ENCODE measurements at regions not wholly inside any gene's neighbourhood (a gene's known extent, or its start where the extent isn't known, plus 50 kb on each side); places are given as distances from the start of the nearest gene placed in this dataset.
"Not testable (repeated sequence)": the region's sequence is repeated elsewhere in the genome, so short reads cannot be mapped to it uniquely, and the experiment has no call there.

- no peak for DNase-seq
Observed at GRCh38 chr21:31609081-31609480, 50.4 kb upstream of the SOD1 start.

- no peak for DNase-seq
Observed at GRCh38 chr21:31607791-31608190, 51.7 kb upstream of the SOD1 start.

- no peak for DNase-seq
Observed at GRCh38 chr21:31606081-31606874, 53.2 kb upstream of the SOD1 start.

- DNase-seq = peak; percentile 23
Observed at GRCh38 chr21:31604591-31605190, 54.8 kb upstream of the SOD1 start.

GRCh38 chr21:31599563-31599962 is 59.9 kb upstream of the SOD1 start:
- DNase-seq = no peak

- DNase-seq = no peak
Observed at GRCh38 chr21:31599013-31599412, 60.5 kb upstream of the SOD1 start.

GRCh38 chr21:31597683-31598082 is 61.8 kb upstream of the SOD1 start:
- no peak for DNase-seq

- DNase-seq = no peak
Observed at GRCh38 chr21:31596055-31596454, 63.4 kb upstream of the SOD1 start.

- DNase-seq = no peak
Observed at GRCh38 chr21:31594726-31595125, 64.8 kb upstream of the SOD1 start.

- no peak for DNase-seq
Observed at GRCh38 chr21:31594279-31594678, 65.2 kb upstream of the SOD1 start.

- DNase-seq = no peak
Observed at GRCh38 chr21:31592963-31593560, 66.4 kb upstream of the SOD1 start.

GRCh38 chr21:31592516-31592915 is 67.0 kb upstream of the SOD1 start:
- no peak for DNase-seq

- DNase-seq = no peak
Observed at GRCh38 chr21:31589820-31590219, 69.7 kb upstream of the SOD1 start.

GRCh38 chr21:31586118-31586517 is 73.4 kb upstream of the SOD1 start:
- DNase-seq = no peak

GRCh38 chr21:31583937-31584336 is 75.6 kb upstream of the SOD1 start:
- not testable (repeated sequence) for DNase-seq

GRCh38 chr21:31583498-31583897 is 76.0 kb upstream of the SOD1 start:
- DNase-seq = no peak

- peak; percentile 58 for DNase-seq
Observed at GRCh38 chr21:31580866-31581276, 78.6 kb upstream of the SOD1 start.

GRCh38 chr21:31577271-31577670 is 82.2 kb upstream of the SOD1 start:
- no peak for DNase-seq

GRCh38 chr21:31576428-31576827 is 83.1 kb upstream of the SOD1 start:
- DNase-seq = no peak

GRCh38 chr21:31573217-31573616 is 86.3 kb upstream of the SOD1 start:
- DNase-seq = no peak

- no peak for DNase-seq
Observed at GRCh38 chr21:31571879-31572278, 87.6 kb upstream of the SOD1 start.

GRCh38 chr21:31570824-31571566 is 88.5 kb upstream of the SOD1 start:
- no peak for DNase-seq

GRCh38 chr21:31566611-31567010 is 92.9 kb upstream of the SOD1 start:
- DNase-seq = no peak

Measured in skin of body (tissue), 1 donor.